NT2/D1 (cell line): ENCODE measurements at regions not wholly inside any gene's neighbourhood (a gene's known extent, or its start where the extent isn't known, plus 50 kb on each side); places are given as distances from the start of the nearest gene placed in this dataset.
"Not testable (repeated sequence)": the region's sequence is repeated elsewhere in the genome, so short reads cannot be mapped to it uniquely, and the experiment has no call there.

Experiments used
- DNase-seq: peaks from one replicate; pipeline ENCODE4 v3.0.0-alpha.2; 2011; ENCODE audit warnings: low read depth, low spot score
- H3K27me3 ChIP-seq: 2 replicates; pipeline ENCODE4 v1.6.0; 2011; ENCODE audit warnings: mild to moderate bottlenecking; ENCODE audit not compliant: insufficient read length, insufficient read depth
- H3K36me3 ChIP-seq: 2 replicates; pipeline ENCODE4 v1.6.1; 2011; ENCODE audit warnings: mild to moderate bottlenecking, low read length, mixed read lengths; ENCODE audit not compliant: insufficient read depth, insufficient read length
- H3K4me1 ChIP-seq: 2 replicates; pipeline ENCODE4 v1.5.1; 2011; ENCODE audit not compliant: insufficient read depth, insufficient read length
- H3K4me3 ChIP-seq: 2 replicates; pipeline ENCODE4 v1.5.1; 2011; ENCODE audit warnings: low read depth; ENCODE audit not compliant: insufficient read length
- H3K9ac ChIP-seq: 2 replicates; pipeline ENCODE4 v1.6.0; 2011; ENCODE audit warnings: low read depth; ENCODE audit not compliant: insufficient read length
- H3K9me3 ChIP-seq: 2 replicates; pipeline ENCODE4 v1.5.1; 2011; ENCODE audit warnings: mild to moderate bottlenecking, low read length; ENCODE audit not compliant: insufficient read depth
- SUZ12 ChIP-seq: IDR thresholded peaks from 2 replicates; pipeline ENCODE4 v1.6.1; 2011; ENCODE audit not compliant: insufficient read length, insufficient read depth; ENCODE audit errors: extremely low read depth
- YY1 ChIP-seq: IDR thresholded peaks from 2 replicates; pipeline ENCODE4 v1.6.1; 2011; ENCODE audit not compliant: insufficient read length, insufficient read depth
- ZNF274 ChIP-seq: IDR thresholded peaks from 2 replicates; pipeline ENCODE4 v1.6.1; 2011; ENCODE audit warnings: mild to moderate bottlenecking, low read depth, low read length

DNA sequence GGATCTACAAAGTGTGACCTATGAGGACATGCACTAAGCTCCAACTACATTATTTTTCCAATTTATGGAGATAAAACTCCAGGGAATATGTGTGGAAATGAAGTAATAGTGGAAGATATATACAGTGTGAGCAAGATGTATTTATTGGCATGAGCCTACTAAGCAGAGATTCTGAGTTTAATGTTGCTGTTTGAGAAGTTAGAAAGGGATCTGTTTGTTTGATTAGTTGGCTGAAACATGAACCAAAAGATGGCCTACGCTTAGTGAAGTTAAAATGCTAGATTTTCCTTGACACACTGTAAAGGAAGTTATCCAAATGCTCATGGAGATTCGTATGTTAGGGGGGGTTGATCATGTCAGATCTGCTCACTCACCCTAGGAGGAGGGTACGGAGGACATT, 621.7 kb downstream of the TMEM182 start:
- Histone ChIP-seq H3K4me3 (no peak overlapping the region), H3K36me3 (no peaks in the 10 kb centered on the region), H3K9me3 (no peaks in the 10 kb centered on the region), H3K4me1 (no peaks in the 10 kb centered on the region), H3K27me3 (no peaks in the 10 kb centered on the region), H3K9ac (no peak overlapping the region)
- DNase-seq: no peak
- no peak for TF ChIP-seq SUZ12
- no peak for TF ChIP-seq YY1
- TF ChIP-seq ZNF274: no peak

DNA sequence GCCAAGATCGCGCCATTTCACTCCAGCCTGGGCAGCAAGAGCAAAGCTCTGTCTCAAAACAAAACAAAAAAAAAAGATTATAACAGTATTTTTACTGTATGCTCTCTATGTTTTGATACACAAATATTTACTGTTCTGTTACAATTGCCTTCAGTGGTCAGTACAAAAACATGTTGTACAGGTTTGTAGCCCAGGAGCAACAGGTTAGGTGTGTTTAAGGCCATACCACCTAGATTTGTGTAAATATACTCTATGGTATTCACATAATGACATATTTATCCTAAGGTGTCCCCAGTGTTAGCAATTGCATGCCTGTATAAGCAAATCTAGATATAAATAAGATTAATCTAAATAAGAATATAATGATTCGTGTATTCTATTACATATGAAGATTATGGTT, 625.0 kb downstream of the TMEM182 start:
- no peak for DNase-seq
- TF ChIP-seq SUZ12 (no peak), YY1 (no peak), ZNF274 (no peak)

DNA sequence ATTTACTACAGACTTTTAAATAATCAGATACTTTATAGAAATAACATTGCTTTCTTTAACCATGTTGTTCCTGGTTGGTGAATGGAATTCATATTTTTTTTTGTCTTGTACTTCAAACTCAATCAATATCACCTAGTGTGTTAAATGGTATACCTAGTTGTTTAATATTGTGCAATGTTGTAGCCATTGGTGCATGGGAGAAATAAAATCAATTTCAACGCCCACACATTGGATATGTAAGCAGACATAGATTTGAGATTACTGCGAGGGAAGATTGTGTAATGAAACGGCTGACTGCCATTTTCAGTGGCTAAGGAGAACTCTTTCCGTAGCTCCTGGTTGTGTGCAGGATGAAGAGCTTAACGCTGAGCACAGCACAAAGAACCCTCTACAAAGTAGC, 626.1 kb downstream of the TMEM182 start:
- DNase-seq: no peak
- H3K4me3 ChIP-seq: no peak overlapping the region
- no peak overlapping the region for H3K9ac ChIP-seq
- no peaks in the 10 kb centered on the region for H3K9me3 ChIP-seq
- no peaks in the 10 kb centered on the region for H3K36me3 ChIP-seq
- no peaks in the 10 kb centered on the region for H3K4me1 ChIP-seq
- TF ChIP-seq YY1 (no peak), SUZ12 (no peak), ZNF274 (no peak)
- no peaks in the 10 kb centered on the region for H3K27me3 ChIP-seq

More for the DNA sequence above, 625.0 kb downstream of the TMEM182 start:
- H3K36me3 ChIP-seq: no peaks in the 10 kb centered on the region
- no peak overlapping the region for H3K4me3 ChIP-seq
- no peaks in the 10 kb centered on the region for H3K9me3 ChIP-seq
- no peaks in the 10 kb centered on the region for H3K4me1 ChIP-seq
- H3K27me3 ChIP-seq: no peaks in the 10 kb centered on the region
- no peak overlapping the region for H3K9ac ChIP-seq

DNA sequence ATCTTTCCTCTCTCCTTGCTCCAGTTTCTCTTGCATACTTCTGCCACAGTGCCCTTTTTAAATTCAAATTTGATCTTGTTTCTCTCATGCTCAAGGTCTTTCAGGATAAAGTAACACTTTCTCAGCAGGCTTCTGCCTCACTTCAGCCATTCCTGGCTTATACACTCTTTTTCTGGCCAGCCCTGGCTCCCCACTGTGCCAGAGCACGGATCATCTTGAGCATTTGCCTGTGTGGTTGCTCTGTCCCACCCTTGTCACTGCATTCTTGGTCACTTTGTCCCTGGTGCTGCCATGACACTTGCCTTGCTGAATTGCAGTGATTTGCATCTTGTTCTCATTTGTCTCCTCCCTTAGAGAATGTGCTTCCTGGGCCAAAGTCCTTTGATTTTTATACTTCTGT, 634.3 kb downstream of the TMEM182 start:
- Histone ChIP-seq H3K4me3 (no peak overlapping the region), H3K9me3 (0 out of 2 replicates have a peak, but pooled peaks cover 9% of the 10 kb centered on the region), H3K9ac (no peak overlapping the region), H3K4me1 (no peaks in the 10 kb centered on the region), H3K36me3 (no peaks in the 10 kb centered on the region), H3K27me3 (no peaks in the 10 kb centered on the region)
- TF ChIP-seq SUZ12 (no peak), YY1 (no peak), ZNF274 (no peak)
- peak; percentile 18 for DNase-seq

DNA sequence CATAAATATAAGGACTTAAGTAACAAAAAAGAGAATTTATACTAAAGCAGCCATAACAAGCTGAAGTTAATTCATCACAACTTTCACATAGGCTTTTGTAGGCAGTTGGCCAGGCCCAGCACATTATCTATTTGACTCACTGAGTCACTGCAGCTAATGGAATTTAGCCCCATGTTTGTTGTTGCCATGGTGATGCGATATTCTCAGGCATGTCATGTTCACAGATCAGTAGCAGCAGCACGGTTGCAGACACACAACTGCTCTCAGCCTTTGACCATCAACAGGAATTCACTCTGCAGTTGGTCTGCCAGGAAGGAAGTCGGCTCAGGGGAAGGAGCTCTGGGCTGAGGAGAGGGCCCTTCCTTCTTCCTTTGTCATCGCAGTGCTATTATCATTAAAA, 639.8 kb downstream of the TMEM182 start:
- Histone ChIP-seq H3K9me3 (peaks cover 26% of the 10 kb centered on the region), H3K4me3 (no peak overlapping the region), H3K27me3 (no peaks in the 10 kb centered on the region), H3K9ac (no peak overlapping the region), H3K4me1 (no peaks in the 10 kb centered on the region), H3K36me3 (no peaks in the 10 kb centered on the region)
- TF ChIP-seq SUZ12: no peak
- no peak for TF ChIP-seq YY1
- no peak for TF ChIP-seq ZNF274
- peak; percentile 84 for DNase-seq

DNA sequence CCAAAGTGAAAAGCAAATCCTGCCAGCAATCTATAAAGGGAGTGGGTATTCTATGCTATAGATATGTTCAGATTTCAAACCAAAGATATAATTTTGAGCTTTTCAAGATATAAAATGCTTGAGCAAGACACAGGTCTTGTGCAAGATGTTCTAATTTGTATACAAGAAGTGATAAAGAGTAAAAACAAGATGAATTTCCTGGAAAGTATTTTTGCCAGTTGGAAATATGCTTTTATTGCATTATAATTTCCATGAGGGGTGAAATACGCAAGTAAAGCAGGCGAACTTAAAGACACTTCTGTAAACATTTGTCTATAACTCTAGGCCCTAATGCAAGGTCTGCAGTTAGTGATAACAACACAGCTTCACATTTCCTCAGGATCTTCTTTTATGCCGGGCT, 640.5 kb downstream of the TMEM182 start:
- no peak for DNase-seq
- TF ChIP-seq SUZ12 (no peak), ZNF274 (no peak), YY1 (no peak)
- Histone ChIP-seq H3K9me3 (peaks cover 18% of the 10 kb centered on the region), H3K4me3 (no peak overlapping the region), H3K36me3 (no peaks in the 10 kb centered on the region), H3K9ac (no peak overlapping the region), H3K27me3 (no peaks in the 10 kb centered on the region), H3K4me1 (no peaks in the 10 kb centered on the region)

DNA sequence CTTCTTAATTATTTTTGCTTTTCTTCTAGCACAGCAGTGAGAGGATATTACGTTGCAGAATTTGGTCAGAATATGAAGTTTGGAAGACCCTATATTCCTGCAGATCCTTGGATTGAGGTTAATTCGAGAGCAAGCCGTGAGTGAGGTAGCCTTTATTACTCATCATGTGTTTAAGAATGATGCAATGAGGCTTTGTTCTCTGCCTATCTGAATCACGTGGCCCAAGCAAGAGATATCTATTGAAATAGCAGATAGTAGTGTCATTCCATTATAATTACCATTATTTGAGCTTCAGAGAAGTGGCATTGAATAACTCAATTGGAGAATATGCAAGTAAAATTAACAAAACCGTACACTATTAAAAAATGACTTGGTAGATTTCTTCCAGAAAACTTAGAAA, 641.1 kb downstream of the TMEM182 start:
- H3K27me3 ChIP-seq: no peaks in the 10 kb centered on the region
- H3K4me3 ChIP-seq: no peak overlapping the region
- TF ChIP-seq SUZ12 (no peak), YY1 (no peak), ZNF274 (no peak)
- peaks cover 18% of the 10 kb centered on the region for H3K9me3 ChIP-seq
- H3K9ac ChIP-seq: no peak overlapping the region
- DNase-seq: no peak
- no peaks in the 10 kb centered on the region for H3K4me1 ChIP-seq
- H3K36me3 ChIP-seq: no peaks in the 10 kb centered on the region

DNA sequence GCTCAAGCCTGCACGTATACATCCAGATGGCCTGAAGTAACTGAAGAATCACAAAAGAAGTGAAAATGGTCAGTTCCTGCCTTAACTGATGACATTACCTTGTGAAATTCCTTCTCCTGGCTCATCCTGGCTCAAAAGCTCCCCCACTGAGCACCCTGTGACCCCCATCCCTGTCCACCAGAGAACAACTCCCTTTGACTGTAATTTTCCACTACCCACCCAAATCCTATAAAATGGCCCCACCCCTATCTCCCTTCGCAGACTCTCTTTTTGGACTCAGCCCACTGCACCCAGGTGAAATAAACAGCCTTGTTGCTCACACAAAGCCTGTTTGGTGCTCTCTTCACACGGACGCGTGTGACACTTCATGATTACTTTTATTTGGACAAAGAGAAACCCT, 641.6 kb downstream of the TMEM182 start:
- not testable (repeated sequence) for DNase-seq, H3K27me3 ChIP-seq

More for the DNA sequence above, 641.6 kb downstream of the TMEM182 start:
- not testable (repeated sequence) for H3K4me1 ChIP-seq, H3K4me3 ChIP-seq, H3K9ac ChIP-seq, H3K36me3 ChIP-seq
- H3K9me3 ChIP-seq: peaks cover 18% of the 10 kb centered on the region
